ENCODE measurements at regions not wholly inside any gene's neighbourhood (a gene's known extent, or its start where the extent isn't known, plus 50 kb on each side); places are given as distances from the start of the nearest gene placed in this dataset.
"Not testable (repeated sequence)": the region's sequence is repeated elsewhere in the genome, so short reads cannot be mapped to it uniquely, and the experiment has no call there.

DNA sequence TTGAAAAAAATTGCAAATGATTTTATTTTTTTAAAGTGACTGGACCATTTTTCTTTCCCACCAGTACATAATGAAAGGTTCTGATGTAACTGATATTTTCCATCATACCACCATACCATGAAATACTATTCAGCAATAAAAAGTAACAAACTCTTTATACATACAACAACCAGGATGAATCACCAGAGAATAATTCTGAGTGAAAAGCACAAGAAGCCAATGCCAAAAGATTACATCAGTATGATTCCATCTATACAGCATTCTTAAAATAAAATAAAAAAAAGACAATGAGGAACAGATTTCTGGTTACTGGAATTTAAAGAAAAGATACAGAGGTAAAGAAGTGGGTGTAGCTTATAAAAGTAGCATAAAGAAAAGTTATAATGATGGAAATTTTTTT, 423.7 kb upstream of the ST8SIA4 start:
- DNase-seq = no peak

DNA sequence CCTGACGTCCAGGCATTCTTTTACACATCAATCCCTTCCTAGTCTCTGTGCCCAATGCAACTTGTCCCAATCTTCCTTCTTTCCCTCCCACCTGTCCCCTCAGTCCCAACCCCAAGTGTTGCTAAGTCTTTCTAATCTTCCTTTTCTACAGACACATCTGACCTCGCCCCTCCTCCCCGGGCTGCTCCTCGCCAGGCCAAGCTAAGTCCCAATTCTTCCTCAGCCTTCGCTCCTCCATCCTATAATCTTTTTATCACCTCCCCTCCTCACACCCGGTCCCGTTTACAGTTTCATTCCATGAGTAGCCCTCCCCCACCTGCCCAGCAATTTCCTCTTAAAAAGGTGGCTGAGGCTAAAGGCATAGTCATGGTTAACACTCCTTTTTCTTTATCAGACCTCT, 413.3 kb upstream of the ST8SIA4 start:
- DNase-seq = not testable (repeated sequence)

DNA sequence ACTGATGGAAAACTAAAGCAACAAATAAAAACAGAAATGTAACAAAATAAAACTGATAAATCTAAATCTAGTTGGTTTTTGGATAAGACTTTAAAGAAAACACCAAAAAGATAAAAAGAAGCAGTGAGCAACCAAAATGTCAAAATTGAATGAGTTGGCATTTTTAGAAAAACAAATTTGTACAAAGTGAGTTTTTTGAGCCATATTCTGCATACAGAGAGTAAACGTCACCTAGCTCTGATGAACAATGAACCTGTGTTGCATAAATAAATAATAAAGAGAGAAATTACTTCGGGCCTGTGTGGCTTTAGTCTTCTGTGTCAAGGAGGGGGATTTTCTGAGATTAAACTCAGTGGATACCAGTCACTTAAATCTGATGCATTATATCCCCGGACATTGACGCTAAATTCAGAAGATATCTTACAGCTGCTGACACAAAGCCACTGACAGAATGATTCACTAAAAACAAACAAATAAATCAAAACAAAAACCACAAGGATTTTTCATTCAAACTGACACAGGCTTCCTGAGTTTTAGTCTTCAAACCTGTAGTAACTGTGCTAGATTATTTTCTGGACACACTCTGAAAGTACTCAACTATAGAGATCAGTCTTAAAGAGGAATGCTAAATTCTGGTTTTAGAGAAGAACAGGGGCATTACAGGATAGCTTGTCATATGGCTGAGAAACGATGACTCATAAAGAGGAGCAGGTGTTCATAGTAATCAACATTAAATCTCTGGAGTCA, 403.5 kb upstream of the ST8SIA4 start:
- no peak for DNase-seq

DNA sequence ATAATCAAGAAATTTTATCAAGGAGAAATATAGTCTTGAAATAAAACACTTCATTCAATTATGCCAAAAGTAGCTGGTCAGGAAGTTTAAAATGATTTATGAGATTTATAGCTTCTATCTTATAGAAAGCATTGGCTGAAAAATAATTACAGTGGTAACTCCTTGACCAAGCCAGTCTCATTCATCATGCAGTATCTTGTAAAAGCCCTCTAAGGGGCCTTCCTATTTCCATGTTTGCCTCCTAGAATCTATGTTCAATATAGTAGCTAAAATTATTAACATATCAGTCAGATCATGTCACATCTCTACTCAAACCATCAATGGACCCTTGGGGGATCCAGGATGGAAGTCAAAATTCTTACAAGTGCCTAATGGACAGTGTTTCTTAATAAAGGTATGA, 393.4 kb upstream of the ST8SIA4 start:
- DNase-seq = no peak

DNA sequence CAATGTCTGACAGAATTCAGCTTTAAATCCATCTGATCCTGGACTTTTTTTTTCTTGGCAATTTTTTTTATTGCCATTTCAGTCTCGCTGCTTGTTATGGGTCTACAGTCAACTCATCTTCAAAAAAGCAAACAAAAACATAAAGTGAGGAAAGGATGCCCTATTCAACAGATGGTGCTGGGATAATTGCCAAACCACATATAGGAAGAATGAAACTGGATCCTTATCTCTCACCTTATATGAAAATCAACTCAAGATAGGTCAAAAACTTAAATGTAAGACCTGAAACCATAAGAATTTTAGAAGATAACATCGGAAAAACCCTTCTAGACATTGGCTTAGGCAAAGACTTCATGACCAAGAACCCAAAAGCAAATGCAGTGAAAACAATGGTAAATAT, 389.1 kb upstream of the ST8SIA4 start:
- DNase-seq = no peak

DNA sequence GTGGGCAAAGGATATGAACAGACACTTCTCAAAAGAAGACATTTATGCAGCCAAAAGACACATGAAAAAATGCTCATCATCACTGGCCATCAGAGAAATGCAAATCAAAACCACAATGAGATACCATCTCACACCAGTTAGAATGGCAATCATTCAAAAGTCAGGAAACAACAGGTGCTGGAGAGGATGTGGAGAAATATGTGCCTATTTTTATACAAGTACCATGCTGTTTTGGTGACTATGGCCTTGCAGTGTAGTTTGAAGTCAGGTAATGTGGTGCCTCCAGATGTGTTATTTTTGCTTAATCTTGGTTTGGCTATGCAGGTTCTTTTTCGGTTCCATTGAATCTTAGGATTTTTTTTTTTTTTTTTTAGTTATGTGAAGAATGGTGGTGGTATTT, 387.7 kb upstream of the ST8SIA4 start:
- not testable (repeated sequence) for DNase-seq

DNA sequence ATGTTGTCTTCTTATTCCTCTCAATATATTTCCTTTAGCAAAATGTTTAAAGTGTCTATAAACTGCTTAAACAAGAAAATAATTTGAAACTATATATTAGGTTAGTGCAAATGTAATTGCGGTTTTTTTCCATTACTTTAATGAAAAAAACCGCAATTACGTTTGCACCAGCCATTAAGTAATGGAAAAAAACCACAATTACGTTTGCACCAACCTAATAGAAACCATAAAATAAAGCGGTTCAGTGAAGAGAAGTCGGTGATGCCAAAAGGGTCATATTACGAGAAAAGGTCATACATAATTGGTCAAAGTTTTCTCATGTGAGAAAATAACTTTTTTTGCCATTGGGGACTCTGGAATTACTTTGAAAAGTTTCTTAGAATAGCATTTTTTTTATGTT, 385.6 kb upstream of the ST8SIA4 start:
- no peak for DNase-seq

DNA sequence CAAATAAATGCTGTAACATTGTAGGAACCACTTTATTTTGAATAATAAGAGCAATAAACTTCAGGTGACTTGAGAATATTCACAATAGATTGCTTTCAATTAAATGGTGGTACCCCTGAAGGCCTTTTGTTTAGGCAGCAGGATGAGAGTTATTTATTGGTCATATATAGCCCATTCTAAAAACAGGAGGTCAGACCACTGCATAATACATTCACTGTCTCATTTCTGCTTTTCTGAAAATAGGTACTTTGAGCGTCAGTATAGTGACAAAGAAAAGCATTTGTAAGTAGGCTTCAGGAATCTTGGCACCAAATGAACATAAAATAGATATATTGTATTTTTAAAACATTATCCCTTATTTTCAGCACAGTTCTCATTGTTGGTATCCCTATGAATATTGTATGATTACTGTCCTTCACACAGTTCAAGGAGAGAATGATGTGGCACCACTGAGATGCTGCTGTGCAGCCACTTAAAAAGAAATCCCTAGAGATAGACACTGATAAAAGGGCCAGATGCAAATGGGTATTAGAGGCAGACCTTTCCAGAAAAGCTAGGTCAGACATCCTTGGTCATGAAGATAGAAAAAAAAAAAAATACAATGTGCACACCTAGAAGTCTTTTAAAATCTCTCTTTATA, 381.8 kb upstream of the ST8SIA4 start:
- DNase-seq = no peak

DNA sequence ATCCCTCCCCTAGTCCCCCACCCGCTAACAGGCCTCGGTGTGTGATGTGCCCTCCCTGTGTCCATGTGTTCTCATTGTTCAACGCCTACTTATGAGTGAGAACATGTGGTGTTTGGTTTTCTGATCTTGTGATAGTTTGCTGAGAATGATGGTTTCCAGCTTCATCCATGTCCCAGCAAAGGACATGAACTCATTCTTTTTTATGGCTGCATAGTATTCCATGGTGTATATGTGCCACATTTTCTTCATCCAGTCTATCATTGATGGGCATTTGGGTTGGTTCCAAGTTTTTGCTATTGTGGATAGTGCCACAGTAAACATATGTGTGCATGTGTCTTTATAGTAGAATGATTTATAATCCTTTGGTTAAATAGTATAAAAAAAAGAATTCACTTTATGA, 380.9 kb upstream of the ST8SIA4 start:
- not testable (repeated sequence) for DNase-seq

DNA sequence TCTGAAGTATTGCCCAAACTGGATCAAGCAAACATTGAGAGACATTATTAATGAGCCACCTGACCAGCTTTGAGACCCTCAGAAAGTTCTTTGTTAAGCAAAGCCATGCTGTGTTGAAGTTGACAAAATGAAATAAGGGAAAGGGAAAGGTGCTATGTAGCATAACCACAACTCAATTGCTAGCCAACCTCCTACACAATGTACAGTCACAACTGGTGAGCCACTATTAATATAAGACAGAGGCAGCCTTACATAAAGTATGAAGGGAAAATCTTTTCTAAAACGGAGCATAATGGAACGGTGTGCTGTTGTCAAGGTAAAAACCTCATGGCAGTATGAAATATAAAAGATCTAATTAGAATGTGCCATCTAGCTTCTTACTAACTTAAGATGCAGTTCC, 375.8 kb upstream of the ST8SIA4 start:
- no peak for DNase-seq

DNA sequence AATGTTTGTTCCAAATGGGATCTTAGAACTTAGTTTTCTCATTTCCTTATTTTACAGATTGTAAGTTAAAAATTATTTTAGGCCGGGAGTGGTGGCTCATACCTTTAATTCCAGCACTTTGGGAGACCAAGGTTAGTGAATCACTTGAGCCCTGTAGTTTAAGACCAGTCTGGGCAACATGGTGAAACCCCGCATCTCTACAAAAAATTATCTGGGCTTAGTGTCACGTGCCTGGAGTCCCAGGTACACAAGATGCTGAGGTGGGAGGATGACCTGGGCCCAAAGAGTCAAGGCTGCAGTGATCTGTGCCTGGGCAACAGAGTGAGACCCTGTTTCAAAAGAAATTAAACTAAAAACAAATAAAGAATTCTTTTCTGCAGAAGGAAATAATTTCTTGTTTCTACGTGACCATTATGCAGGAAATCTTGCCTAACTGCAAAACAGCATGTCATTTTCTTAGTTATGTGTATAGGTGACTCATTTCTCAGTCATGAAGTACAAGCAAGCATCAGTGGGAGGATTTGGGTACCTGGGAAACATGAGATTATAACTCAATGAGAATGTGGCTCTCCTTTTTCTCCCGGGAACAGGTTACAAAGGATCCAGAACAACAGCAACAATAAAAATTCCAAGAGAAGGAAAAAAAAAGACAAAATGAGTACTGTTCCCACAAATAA, 375.1 kb upstream of the ST8SIA4 start:
- DNase-seq = no peak

DNA sequence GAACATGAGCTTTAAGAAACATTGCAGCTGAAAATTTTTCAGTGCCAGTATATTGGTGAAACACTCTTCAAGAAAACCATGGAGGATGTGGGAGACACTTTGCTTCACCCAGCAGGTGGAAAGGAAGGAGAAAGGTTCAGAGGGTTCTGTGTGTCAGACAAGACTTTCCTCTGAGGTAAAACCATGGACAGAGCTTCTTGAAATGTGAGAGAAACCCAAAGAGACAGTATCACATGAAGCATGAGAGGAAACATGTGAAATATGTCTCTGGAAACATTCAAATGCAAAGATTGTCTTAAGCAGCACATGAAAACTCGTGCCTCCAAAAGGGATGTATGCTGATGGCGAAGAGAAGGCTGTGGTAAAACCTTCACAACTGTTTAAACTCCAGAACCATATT, 368.9 kb upstream of the ST8SIA4 start:
- DNase-seq = no peak

DNA sequence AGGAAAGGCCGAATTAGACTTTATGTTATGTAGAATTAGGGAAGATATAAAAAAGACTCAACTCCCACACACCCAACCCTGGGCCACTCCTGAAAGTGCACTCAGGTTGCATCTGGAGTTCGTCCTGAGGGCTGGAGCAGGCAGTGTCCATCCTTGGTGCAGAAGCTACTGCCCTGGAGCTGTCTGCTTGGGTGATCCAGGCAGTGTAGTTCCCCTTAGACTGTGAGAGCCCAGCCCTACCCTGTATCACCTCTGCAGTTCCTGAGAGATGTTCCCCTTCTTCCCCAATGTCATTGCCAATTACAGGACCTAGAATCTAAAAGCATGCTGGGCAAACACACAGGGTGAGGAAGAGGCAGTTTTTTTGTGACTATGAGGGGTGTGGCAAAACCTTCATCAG, 368.3 kb upstream of the ST8SIA4 start:
- no peak for DNase-seq

DNA sequence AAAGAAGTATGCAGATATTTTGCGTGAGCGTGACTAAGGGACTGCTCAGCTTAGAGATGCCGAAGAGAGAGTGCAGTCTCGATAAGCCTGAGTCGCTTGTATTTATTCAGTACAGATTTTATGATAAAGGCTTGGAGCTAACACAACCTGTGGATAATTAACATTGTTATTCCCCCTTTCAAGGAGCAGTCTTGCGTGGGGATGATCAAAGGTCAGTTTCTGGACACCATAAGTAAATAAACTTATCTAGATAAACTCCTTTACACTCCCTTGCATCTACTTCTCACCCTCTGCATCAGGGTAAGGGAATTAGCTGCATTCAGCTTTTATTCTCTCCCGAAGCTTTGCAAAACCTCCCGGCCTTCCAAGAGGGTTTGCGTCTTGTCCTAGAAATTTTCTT, 357.8 kb upstream of the ST8SIA4 start:
- DNase-seq = no peak

DNA sequence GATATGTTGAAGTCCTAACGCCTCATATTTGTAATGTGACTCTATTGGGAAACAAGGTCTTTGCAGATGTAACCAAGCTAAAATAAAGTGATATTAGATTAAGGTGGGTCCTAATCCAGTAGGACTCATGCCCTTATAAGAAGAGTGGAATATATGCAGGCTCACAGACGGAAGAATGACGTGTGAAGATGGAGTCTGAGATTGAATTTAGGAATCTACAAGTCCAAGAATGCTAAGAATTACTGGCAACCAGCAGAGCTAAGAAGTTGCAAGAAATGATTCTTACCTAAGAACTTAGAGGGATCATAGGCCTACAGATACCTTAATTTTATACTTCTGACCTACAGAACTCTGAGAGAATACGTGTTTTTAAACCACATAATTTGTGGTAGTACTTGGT, 350.0 kb upstream of the ST8SIA4 start:
- no peak for DNase-seq

DNA sequence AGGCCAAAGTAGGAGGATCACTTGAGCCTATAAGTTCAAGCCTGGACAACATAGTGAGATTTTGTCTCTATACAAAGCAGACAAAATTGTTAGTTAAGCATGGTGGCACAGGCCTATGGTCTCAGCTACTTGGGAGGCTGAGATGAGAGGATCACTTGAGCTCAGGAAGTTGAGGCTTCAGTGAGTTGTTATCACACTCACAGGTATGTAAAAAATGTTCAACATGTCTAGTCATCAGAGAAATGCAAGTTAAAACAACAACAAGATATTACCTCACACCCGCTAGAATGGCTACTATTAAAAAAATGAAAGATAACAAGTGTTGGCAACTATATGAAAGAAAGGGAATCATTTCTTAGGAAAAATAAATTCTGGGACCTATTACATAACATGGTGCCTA, 341.5 kb upstream of the ST8SIA4 start:
- DNase-seq = no peak

DNA sequence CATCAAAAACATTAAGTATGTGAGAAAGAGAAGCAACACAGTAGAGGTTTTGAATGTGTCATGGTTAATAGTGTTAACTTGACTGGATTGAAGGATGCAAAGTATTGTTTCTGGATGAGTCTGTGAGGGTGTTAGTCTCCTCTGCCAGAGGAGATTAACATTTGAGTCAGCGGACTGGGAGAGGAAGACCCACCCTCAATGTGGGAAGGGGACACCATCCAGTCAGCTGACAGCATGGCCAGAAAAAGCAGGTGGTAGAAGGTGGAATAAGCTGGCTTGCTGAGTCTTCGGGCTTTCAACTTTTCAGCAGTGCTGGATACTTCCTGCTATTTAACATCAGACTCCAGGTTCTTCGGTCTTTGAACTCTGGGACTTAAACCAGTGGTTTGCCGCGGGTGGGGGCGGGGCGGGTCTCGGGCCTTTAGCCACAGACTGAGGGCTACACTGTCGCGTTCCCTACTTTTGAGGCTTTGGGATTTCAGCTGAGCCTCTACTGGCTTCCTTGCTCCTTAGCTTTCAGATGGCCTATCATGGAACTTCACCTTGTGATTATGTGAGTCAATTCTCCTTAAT, 309.9 kb upstream of the ST8SIA4 start:
- no peak for DNase-seq

DNA sequence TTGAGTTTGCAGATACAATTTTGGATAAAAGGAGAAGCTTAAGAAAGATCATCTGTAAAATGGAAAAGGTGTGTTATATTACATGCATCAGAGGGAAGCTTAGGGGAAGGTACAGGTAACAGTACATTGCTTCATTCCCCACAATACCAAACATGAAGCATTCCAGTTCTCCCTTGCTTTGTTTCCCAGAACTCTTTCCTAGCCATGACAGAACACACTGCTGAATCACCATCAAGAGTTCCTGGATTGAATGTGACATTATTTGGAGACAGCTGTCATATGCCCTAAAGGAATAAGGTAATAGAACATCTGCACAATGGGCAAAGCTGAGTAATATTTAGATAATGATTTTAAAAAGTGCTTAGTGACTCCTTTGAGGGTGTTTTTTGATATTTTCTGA, 303.5 kb upstream of the ST8SIA4 start:
- no peak for DNase-seq

DNA sequence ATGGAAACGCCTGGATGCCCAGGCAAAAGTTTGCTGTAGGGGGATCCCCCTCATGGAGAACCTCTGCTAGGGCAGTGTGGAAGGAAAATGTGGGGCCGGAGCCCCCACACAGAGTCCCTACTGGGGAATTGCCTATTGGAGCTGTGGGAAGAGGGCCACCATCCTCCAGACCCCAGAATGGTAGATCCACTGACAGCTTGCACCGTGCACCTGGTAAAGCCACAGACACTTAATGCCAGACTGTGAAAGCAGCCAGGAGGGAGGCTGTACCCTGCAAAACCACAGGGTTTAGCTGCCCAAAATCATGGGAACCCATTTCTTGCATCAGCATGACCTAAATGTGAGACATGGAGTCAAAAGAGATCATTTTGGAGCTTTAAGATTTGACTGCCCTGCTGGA, 302.0 kb upstream of the ST8SIA4 start:
- DNase-seq = not testable (repeated sequence)

DNA sequence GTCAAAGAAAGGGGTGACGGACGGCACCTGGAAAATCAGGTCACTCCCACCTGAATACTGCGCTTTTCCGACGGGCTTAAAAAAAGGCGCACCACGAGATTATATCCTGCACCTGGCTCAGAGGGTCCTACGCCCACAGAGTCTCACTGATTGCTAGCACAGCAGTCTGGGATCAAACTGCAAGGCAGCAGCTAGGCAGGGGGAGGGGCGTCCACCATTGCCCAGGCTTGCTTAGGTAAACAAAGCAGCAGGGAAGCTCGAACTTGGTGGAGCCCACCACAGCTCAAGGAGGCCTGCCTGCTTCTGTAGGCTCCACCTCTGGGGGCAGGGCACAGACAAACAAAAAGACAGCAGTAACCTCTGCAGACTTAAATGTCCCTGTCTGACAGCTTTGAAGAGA, 277.3 kb upstream of the ST8SIA4 start:
- DNase-seq = not testable (repeated sequence)

DNA sequence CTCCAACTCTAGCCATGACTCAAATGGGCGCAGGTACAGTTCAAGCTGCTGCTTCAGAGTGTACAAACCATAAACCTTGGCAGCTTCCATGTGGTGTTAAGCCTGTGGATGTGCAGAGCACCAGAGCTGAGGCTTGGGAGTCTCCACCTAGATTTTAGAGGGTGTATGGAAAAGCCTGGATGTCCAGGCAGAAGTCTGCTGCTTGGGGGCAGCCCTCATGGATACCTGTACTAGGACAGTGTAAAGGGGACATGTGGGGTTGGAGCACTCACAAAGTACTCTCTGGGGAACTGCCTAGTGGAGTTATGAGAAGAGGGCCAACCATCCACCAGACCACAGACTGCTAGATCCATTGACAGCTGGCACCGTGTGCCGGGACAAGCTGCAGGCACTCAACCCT, 273.5 kb upstream of the ST8SIA4 start:
- DNase-seq = no peak

DNA sequence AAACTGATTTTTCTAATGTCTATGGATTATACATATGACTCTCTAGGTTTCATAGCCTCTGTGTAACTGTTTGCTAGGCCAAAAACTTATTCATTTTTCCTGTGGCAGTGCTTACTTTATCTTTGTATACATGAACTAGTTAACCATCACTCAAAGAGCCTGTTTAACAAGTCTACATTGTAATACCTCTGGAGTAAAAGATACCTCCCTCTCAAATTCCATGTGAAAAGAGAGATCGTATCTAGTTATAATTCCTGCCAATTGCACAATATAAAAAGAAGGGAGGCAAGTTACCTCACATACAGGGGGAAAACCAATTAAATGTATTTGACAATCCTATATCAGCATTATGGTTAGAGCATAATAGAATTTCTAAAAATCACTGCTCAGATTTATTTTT, 271.9 kb upstream of the ST8SIA4 start:
- DNase-seq = no peak

DNA sequence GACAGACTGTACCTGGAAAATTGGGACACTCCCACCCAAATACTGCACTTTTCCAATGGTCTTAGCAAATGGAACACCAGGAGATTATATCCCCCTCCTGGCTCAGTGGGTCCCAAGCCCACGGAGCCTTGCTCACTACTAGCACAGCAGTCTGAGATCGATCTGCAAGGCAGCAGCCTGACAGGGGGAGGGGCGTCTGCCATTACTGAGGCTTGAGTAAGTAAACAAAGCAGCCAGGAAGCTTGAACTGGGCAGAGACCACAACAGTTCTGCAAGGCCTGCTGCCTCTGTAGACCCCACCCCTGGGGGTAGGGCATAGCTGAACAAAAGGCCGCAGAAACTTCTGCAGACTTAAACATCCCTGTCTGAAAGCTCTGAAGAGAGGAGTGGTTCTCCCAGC, 260.0 kb upstream of the ST8SIA4 start:
- no peak for DNase-seq

DNA sequence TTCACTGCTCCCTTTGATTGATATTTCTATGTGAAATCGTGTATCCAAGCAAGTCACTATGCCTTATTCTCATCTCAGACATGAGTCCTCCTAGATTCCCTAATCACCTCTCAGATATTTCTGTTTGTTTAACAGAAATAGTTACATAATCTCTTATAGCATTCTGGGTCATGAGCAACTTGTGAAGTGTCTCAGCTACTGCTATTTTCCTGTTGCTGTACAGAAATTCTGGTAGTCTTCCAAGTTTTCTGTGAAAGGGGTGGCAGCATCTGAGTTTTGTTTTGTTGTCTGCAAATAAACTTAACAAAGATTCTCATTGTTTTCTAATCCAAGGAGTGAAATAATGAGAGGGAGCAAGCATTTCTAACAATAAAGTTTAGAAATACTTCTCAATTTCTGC, 256.9 kb upstream of the ST8SIA4 start:
- no peak for DNase-seq
